C4-2B (cell line): ENCODE measurements at regions not wholly inside any gene's neighbourhood (a gene's known extent, or its start where the extent isn't known, plus 50 kb on each side); places are given as distances from the start of the nearest gene placed in this dataset.

Experiments
- ZFX ChIP-seq: fragments of 450-650 bp; IDR thresholded peaks from 2 replicates; pipeline ENCODE4 v1.6.1; 2017
- TF ChIP-seq, protein P1 (sequence below): fragments of 450-650 bp; conservative IDR thresholded peaks from 2 replicates; pipeline ENCODE4 v1.5.1; 2017; ENCODE audit warnings: mild to moderate bottlenecking

DNA sequence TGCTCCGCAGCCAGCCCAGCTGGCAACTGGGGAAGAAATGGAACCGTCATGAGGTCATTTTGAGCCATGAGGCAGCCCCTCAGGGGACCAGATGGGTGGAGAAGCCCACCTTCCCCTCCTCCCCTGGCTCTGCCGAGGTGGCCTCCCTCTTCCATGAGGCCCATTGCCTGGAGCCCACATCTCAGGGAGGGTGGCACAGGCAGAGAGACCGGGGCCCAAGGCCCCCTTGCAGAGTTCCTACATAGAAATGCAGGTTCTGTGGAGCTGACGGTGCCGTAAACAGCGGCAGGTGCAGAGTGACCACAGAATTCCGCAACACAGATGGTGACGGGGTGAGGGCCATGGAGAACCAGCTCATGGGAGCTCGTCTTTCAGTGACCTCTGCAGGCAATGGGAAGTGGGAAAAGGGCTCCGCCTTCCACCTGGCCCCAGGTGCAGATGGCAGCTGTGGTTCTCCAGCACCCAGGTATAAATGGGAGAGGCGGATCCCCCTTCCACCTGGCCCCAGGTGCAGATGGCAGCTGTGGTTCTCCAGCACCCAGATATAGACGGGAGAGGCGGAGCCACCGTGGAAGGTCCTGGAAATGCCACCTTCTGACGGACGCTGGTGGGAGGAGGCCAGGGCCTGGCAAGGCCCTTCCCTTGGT is 765.4 kb downstream of the BRD1 start:
- TF ChIP-seq, protein P1, sequence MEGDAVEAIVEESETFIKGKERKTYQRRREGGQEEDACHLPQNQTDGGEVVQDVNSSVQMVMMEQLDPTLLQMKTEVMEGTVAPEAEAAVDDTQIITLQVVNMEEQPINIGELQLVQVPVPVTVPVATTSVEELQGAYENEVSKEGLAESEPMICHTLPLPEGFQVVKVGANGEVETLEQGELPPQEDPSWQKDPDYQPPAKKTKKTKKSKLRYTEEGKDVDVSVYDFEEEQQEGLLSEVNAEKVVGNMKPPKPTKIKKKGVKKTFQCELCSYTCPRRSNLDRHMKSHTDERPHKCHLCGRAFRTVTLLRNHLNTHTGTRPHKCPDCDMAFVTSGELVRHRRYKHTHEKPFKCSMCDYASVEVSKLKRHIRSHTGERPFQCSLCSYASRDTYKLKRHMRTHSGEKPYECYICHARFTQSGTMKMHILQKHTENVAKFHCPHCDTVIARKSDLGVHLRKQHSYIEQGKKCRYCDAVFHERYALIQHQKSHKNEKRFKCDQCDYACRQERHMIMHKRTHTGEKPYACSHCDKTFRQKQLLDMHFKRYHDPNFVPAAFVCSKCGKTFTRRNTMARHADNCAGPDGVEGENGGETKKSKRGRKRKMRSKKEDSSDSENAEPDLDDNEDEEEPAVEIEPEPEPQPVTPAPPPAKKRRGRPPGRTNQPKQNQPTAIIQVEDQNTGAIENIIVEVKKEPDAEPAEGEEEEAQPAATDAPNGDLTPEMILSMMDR = no peak
- no peak for TF ChIP-seq ZFX
